ENCODE measurements at regions not wholly inside any gene's neighbourhood (a gene's known extent, or its start where the extent isn't known, plus 50 kb on each side); places are given as distances from the start of the nearest gene placed in this dataset.

DNA sequence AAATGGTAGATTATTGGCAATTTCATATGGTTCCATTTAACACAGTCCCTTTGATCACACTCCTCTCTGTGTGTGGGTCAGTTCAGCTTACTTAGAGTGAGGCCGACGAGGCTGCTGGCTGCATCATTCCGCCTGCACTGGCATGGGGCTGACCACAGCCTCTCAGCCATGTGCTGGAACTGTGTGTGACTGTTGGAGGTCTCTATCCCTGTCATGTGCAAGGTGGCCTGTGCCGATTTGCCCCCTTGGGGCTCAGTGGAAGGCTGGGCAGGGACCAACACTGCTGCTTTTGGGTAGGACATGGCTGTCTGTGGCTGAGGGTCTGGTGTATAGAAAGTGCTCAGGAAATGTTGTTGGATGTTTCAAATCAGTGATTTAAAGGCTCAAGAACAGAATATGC, 454.0 kb upstream of the HS6ST1 start:
- no peak for ATAC-seq
- H3K9me3 ChIP-seq (replicated peaks; ENCODE audit: control insufficient read depth, insufficient read depth, low read depth, low read length) = no peaks in the 10 kb centered on the region
- H3K9ac ChIP-seq (ENCODE audit: insufficient read depth in 1 of 2, low read depth in 2 of 2, low read length in 2 of 2) = no peak overlapping the region
- no TSS peak for BruUV-seq (replicated peaks)
- FAIRE-seq = no peak
- no peak overlapping the region for H3K4me3 ChIP-seq
- no peaks in the 10 kb centered on the region for H3K4me1 ChIP-seq (replicated peaks in 1 of 2; ENCODE audit: control insufficient read depth in 2 of 2, insufficient read depth in 2 of 2, low read length in 2 of 2)
- no peak for DNase-seq (ENCODE audit: extremely low read depth in 1 of 4, low spot score in 3 of 4)
- intact Hi-C loops (cut with micrococcal nuclease) = no loop called here
- TF ChIP-seq FUS (optimal IDR thresholded peaks at IDR 0.05; ENCODE audit: low read depth, low read length) (no peak), JUN (IDR thresholded peaks at IDR 0.05; ENCODE audit: borderline replicate concordance, low read depth, low read length) (no peak), JUN (CRISPR knock-in tag; IDR thresholded peaks at IDR 0.05; ENCODE audit: borderline replicate concordance) (no peak)
- no peaks in the 10 kb centered on the region for H3K79me2 ChIP-seq (ENCODE audit: control insufficient read depth, insufficient read depth, low read length)
- no peak overlapping the region for H2AFZ ChIP-seq (ENCODE audit: low read depth, low read length)
- in situ Hi-C loops (cut with MboI) = no loop called here
- WGBS (ENCODE audit: insufficient coverage, low coverage, missing lambda C conversion rate) = 0% methylated on average over 4 of the region's 4 CpGs
- H3K27me3 ChIP-seq (ENCODE audit: control insufficient read depth in 2 of 2, insufficient read depth in 2 of 2, low read length in 2 of 2) = peaks cover 0 to 20% of the 10 kb centered on the region in 2 experiments; a peak in 3 of 5 replicates
- ChIA-PET POLR2A (interaction anchor here (0.6 kb wide), 1 partner anchor 12 kb away, joined by 3 read pairs; no protein-coding TSS in a partner anchor), CTCF (ENCODE audit: low intra/inter-chr PET ratio) (no interaction called here)
- H3K4me2 ChIP-seq (ENCODE audit: insufficient read depth, low read length) = no peak overlapping the region
- no peaks in the 10 kb centered on the region for H3K36me3 ChIP-seq (ENCODE audit: control insufficient read depth, insufficient read depth, low read length)
- H3K9me1 ChIP-seq (ENCODE audit: control insufficient read depth, insufficient read depth, low read length) = no peaks in the 10 kb centered on the region
- no peak overlapping the region for H3K27ac ChIP-seq (ENCODE audit: extremely low read depth, low read depth, low read length)
- 0 out of 2 replicates have a peak, but pooled peaks cover 1% of the 10 kb centered on the region for H4K20me1 ChIP-seq (replicated peaks; ENCODE audit: control insufficient read depth, insufficient read depth, low read length)

DNA sequence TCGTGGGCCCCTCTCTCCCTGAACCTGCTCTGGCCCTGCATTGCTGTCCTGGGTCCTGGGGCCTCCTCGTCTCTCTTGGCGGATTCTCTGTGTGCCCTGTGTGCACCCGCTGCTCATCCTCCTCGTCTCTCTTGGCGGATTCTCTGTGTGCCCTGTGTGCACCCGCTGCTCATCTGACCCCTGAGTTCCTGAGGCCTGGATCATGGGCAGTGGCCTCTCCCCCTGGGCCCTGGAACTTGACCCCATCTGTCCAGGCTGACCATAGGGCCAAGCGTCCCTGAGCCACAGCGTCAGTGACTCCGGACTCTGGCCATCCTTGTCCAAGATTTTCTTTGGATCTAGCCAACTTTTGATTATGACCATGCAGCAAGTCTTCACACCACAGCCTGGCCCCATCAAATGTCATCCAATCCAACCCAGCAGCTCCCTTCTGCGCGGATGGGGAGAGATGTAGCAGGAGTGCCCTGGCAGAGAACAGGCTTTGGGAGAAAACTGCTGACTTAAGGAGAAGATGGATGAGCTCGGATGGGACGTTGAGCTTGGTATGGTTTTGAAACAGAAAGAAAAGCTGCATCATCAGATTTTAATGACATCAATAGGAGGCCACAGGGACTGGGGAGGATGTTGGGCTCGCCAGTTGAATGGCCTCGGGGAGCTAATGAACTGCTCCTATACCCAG, 455.1 kb upstream of the HS6ST1 start:
- Histone ChIP-seq H2AFZ (ENCODE audit: low read depth, low read length) (no peak overlapping the region), H4K20me1 (replicated peaks; ENCODE audit: control insufficient read depth, insufficient read depth, low read length) (0 out of 2 replicates have a peak, but pooled peaks cover 3% of the 10 kb centered on the region), H3K27ac (ENCODE audit: extremely low read depth, low read depth, low read length) (no peak overlapping the region), H3K9me3 (replicated peaks; ENCODE audit: control insufficient read depth, insufficient read depth, low read depth, low read length) (no peaks in the 10 kb centered on the region), H3K4me2 (ENCODE audit: insufficient read depth, low read length) (no peak overlapping the region), H3K4me1 (replicated peaks in 1 of 2; ENCODE audit: control insufficient read depth in 2 of 2, insufficient read depth in 2 of 2, low read length in 2 of 2) (no peaks in the 10 kb centered on the region), H3K9ac (ENCODE audit: insufficient read depth in 1 of 2, low read depth in 2 of 2, low read length in 2 of 2) (no peak overlapping the region), H3K9me1 (ENCODE audit: control insufficient read depth, insufficient read depth, low read length) (no peaks in the 10 kb centered on the region), H3K36me3 (ENCODE audit: control insufficient read depth, insufficient read depth, low read length) (no peaks in the 10 kb centered on the region), H3K79me2 (ENCODE audit: control insufficient read depth, insufficient read depth, low read length) (no peaks in the 10 kb centered on the region), H3K27me3 (ENCODE audit: control insufficient read depth in 2 of 2, insufficient read depth in 2 of 2, low read length in 2 of 2) (peaks cover 0 to 23% of the 10 kb centered on the region in 2 experiments; a peak in 3 of 5 replicates), H3K4me3 (no peak overlapping the region)
- POLR2A ChIA-PET = no interaction called here
- no TSS peak for BruUV-seq (replicated peaks)
- CTCF ChIA-PET (ENCODE audit: low intra/inter-chr PET ratio) = no interaction called here
- intact Hi-C loops (cut with micrococcal nuclease) (no loop called here), in situ Hi-C loops (cut with MboI) (no loop called here)
- under 1% methylated on average over 16 of the region's 16 CpGs for WGBS (ENCODE audit: insufficient coverage, low coverage, missing lambda C conversion rate)
- no peak for DNase-seq (ENCODE audit: extremely low read depth in 1 of 4, low spot score in 3 of 4)
- ATAC-seq = no peak
- FAIRE-seq = no peak
- TF ChIP-seq ZNF316 (IDR thresholded peaks at IDR 0.05) (peak; percentile 39; the same call in 1 of the 2 replicates), TCF3 (CRISPR knock-in tag; IDR thresholded peaks at IDR 0.05) (no peak), ZNF384 (IDR thresholded peaks at IDR 0.05; ENCODE audit: low read depth, low read length) (no peak), MAFG (tag; conservative IDR thresholded peaks at IDR 0.05) (peak; percentile 32)
- TF ChIP-seq, protein P1, sequence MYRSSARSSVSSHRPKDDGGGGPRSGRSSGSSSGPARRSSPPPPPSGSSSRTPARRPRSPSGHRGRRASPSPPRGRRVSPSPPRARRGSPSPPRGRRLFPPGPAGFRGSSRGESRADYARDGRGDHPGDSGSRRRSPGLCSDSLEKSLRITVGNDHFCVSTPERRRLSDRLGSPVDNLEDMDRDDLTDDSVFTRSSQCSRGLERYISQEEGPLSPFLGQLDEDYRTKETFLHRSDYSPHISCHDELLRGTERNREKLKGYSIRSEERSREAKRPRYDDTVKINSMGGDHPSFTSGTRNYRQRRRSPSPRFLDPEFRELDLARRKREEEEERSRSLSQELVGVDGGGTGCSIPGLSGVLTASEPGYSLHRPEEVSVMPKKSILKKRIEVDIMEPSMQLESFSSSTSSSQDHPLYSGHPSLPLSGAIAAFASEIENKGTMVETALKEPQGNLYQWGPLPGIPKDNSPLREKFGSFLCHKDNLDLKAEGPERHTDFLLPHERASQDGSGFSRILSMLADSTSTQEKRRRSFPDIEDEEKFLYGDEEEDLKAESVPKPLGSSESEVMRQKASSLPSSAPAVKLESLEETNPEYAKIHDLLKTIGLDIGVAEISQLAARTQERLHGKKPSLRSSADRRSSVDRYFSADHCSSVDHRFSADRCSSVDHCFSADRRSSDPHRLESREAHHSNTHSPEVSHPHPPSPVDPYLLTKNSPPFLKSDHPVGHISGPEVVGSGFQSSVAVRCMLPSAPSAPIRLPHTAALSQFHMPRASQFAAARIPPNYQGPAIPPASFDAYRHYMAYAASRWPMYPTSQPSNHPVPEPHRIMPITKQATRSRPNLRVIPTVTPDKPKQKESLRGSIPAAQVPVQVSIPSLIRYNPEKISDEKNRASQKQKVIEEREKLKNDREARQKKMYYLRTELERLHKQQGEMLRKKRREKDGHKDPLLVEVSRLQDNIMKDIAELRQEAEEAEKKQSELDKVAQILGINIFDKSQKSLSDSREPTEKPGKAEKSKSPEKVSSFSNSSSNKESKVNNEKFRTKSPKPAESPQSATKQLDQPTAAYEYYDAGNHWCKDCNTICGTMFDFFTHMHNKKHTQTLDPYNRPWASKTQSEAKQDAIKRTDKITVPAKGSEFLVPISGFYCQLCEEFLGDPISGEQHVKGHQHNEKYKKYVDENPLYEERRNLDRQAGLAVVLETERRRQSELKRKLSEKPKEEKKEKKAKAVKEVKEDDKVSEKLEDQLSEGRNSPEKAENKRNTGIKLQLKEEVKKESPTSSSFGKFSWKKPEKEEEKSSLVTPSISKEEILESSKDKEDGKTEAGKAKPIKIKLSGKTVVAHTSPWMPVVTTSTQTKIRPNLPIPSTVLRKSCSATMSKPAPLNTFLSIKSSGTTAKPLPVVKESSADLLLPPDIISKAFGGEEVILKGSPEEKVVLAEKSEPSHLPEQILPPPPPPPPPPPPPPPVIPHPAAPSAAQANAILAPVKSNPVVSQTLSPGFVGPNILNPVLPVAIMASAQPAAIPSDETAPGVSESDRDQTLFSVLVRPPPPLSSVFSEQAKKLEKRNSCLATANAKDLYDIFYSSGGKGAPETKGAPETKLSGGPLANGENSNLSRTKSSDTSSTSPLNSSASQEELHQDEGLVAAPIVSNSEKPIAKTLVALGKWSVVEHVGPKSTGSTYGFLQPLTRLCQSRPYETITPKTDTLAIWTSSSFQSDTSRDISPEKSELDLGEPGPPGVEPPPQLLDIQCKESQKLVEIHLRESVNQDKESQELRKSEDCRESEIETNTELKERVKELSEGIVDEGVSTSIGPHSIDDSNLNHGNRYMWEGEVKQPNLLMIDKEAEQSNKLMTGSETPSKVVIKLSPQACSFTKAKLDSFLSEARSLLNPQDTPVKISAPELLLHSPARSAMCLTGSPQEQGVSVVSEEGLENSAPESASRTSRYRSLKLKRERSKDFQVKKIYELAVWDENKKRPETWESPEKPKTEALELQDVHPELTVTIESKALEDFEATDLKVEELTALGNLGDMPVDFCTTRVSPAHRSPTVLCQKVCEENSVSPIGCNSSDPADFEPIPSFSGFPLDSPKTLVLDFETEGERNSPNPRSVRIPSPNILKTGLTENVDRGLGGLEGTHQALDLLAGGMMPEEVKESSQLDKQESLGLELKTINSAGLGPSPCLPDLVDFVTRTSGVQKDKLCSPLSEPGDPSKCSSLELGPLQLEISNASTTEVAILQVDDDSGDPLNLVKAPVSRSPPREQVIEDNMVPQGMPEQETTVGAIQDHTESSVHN (IDR thresholded peaks at IDR 0.05; ENCODE audit: borderline replicate concordance in 1 of 2, low read depth in 1 of 2) = no peak
